ENCODE measurements at regions not wholly inside any gene's neighbourhood (a gene's known extent, or its start where the extent isn't known, plus 50 kb on each side); places are given as distances from the start of the nearest gene placed in this dataset.

DNA sequence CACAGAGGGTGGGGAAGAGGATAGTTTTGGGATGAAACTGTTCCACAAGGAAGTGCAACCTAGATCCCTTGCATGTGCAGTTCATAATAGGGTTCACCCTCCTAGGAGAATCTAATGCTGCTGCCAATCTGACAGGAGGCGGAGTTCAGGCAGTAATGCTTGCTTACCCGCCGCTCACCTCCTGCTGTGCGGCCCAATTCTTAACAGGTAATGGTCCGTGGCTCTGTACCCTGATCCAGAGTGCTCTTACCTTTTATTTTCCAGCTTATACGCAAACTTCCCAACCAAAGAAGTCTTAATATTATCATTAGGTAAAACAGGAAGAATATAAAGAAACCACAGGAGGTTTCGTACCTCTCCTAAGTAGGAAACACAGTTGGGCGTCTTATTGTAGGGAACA, 82.7 kb upstream of the CD302 start:
- intact Hi-C loops (cut with DNase I): no loop called here
- ATAC-seq (no peak), DNase-seq (no peak)
- WGBS, 4 donors: 91 to 98% (median 94%) methylated on average over 8 of the region's 8 CpGs
- Histone ChIP-seq H3K4me3 (no peak overlapping the region), H3K27me3 (no peaks in the 10 kb centered on the region), H3K9me3 (no peaks in the 10 kb centered on the region), H3K36me3 (peaks cover 0 to 15% (median 0%) of the 10 kb centered on the region in 9 donors), H3K27ac (no peak overlapping the region), H3K4me1 (no peaks in the 10 kb centered on the region)
- no peak for TF ChIP-seq POLR2A (IDR thresholded peaks at IDR 0.05)
- TF ChIP-seq, protein P1, sequence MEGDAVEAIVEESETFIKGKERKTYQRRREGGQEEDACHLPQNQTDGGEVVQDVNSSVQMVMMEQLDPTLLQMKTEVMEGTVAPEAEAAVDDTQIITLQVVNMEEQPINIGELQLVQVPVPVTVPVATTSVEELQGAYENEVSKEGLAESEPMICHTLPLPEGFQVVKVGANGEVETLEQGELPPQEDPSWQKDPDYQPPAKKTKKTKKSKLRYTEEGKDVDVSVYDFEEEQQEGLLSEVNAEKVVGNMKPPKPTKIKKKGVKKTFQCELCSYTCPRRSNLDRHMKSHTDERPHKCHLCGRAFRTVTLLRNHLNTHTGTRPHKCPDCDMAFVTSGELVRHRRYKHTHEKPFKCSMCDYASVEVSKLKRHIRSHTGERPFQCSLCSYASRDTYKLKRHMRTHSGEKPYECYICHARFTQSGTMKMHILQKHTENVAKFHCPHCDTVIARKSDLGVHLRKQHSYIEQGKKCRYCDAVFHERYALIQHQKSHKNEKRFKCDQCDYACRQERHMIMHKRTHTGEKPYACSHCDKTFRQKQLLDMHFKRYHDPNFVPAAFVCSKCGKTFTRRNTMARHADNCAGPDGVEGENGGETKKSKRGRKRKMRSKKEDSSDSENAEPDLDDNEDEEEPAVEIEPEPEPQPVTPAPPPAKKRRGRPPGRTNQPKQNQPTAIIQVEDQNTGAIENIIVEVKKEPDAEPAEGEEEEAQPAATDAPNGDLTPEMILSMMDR (IDR thresholded peaks at IDR 0.05): no peak

DNA sequence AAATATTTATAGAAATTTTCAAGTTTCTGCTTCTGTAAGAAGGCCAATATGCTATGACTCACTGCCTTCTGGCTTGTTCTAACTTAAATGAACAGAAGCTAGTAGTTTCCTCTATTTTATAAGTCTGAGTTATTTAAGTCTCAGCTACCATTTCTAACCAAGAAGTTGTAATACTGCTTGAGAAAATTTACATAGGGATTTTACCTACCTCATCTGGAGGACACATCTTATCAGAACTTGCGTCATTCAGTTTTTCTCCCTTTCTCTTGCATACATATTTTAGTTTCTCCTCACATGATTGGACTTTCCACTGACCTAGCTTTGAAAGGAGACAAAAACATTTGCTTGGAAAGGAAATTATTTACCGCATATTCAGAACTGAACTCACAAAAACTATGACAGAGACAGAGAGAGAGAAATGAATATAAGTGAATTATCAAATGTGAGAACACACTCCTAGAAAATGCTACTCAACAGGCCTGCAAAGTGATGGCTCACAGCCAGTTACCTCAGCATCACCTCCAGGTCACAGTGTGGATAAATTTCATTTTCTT, 81.1 kb upstream of the CD302 start:
- Histone ChIP-seq H3K4me3 (no peak overlapping the region), H3K27ac (no peak overlapping the region), H3K36me3 (peaks cover 0 to 10% (median 0%) of the 10 kb centered on the region in 9 donors), H3K27me3 (no peaks in the 10 kb centered on the region), H3K9me3 (no peaks in the 10 kb centered on the region), H3K4me1 (no peaks in the 10 kb centered on the region)
- DNase-seq (no peak), ATAC-seq (no peak)
- TF ChIP-seq, protein P1 (IDR thresholded peaks at IDR 0.05): no peak
- no peak for TF ChIP-seq POLR2A (IDR thresholded peaks at IDR 0.05)
- intact Hi-C loops (cut with DNase I): no loop called here
- 91 to 94% (median 93%) methylated on average over 2 of the region's 2 CpGs for WGBS, 4 donors

DNA sequence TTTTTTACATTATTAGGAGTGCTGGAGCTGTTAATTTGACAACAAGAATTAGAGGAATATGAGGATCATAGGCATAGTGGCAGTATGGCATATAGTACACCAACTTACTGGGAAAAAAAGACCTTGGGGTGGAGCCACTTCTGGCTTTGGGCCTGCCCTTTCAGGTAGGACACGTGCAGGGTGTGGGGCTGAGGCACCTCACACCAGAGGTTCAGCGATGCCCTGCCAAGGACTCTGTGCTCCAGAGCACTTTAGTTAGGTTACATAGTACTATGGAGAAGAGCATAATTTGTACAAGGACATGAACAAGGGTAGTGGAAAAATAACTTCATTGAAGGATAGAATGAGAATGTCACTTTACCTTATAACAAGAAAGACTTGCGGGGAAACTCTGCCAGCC, 77.1 kb upstream of the CD302 start:
- Histone ChIP-seq H3K4me3 (no peak overlapping the region), H3K36me3 (peaks cover 0 to 6% (median 0%) of the 10 kb centered on the region in 9 donors), H3K27me3 (no peaks in the 10 kb centered on the region), H3K9me3 (no peaks in the 10 kb centered on the region), H3K4me1 (no peaks in the 10 kb centered on the region), H3K27ac (no peak overlapping the region)
- TF ChIP-seq, protein P1 (IDR thresholded peaks at IDR 0.05): no peak
- no peak for TF ChIP-seq POLR2A (IDR thresholded peaks at IDR 0.05)
- DNase-seq (no peak), ATAC-seq (peak in 1 of 4 donors; percentile 24)
- intact Hi-C loops (cut with DNase I): no loop called here
- WGBS, 4 donors: 79 to 87% (median 85%) methylated on average over 3 of the region's 3 CpGs

DNA sequence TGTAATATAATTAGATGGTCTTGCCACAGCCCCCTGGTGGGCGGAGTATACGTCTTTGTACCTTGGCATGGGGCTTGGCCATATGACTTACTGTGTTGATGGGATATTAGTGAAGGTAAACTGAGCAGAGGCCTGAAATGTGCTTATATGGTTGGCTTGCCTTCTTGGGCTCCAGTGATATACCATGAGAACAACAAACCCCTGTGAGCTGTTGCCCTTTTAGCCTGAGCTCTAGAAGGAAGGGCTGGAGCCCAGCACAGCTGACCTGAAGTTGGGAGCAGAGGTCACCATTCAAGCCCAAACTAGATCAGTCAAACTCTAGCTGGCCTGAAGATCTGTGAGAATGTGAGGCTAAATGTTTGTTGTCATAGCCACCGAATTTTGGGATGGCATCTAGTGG, 75.2 kb upstream of the CD302 start:
- no peak for ATAC-seq
- H3K9me3 ChIP-seq: no peaks in the 10 kb centered on the region
- no peak for TF ChIP-seq POLR2A (IDR thresholded peaks at IDR 0.05)
- TF ChIP-seq, protein P1 (IDR thresholded peaks at IDR 0.05): no peak

More for the DNA sequence above, 75.2 kb upstream of the CD302 start:
- Histone ChIP-seq H3K27me3 (no peaks in the 10 kb centered on the region), H3K27ac (no peak overlapping the region), H3K36me3 (peaks cover 0 to 6% (median 0%) of the 10 kb centered on the region in 9 donors), H3K4me3 (no peak overlapping the region), H3K4me1 (no peaks in the 10 kb centered on the region)
- no peak for DNase-seq
- 58 to 62% (median 60%) methylated on average over 3 of the region's 3 CpGs for WGBS, 4 donors
- intact Hi-C loops (cut with DNase I): no loop called here
